Heart right ventricle (tissue), 16 donors: ENCODE measurements at regions not wholly inside any gene's neighbourhood (a gene's known extent, or its start where the extent isn't known, plus 50 kb on each side); places are given as distances from the start of the nearest gene placed in this dataset.

Source experiments
- ATAC-seq, 8 donors: fragments of 200-7000 bp; cut with Tn5 transposase; one replicate each; pipeline ENCODE4 v1.9.1; 2020; ENCODE audit warnings: mild to moderate bottlenecking in 8 of 8, moderate library complexity in 8 of 8, moderate number of reproducible peaks in 1 of 8
- DNase-seq, 2 donors: peaks; one replicate each; pipeline ENCODE4 v3.0.0-alpha.2; 2020
- H3K27ac ChIP-seq, 10 donors: fragments of 200-600 bp; sonication (generic) in 2 of 10; one replicate each; pipeline versions ENCODE4 v1.5.0 to v1.8.0; 2020 to 2022; ENCODE audit warnings: mild to moderate bottlenecking in 3 of 10
- H3K27me3 ChIP-seq, 7 donors: fragments of 200-600 bp; one replicate each; pipeline ENCODE4 v1.8.0; 2021 to 2022; ENCODE audit warnings: mild to moderate bottlenecking in 2 of 7
- H3K36me3 ChIP-seq, 9 donors: fragments of 200-600 bp; sonication (generic) in 1 of 9; one replicate each; pipeline versions ENCODE4 v1.5.0 to v1.8.0; 2020 to 2022; ENCODE audit warnings: mild to moderate bottlenecking in 2 of 9
- H3K4me1 ChIP-seq, 9 donors: fragments of 200-600 bp; sonication (generic) in 1 of 9; one replicate each; pipeline versions ENCODE4 v1.5.0 to v1.8.0; 2020 to 2022; ENCODE audit warnings: mild to moderate bottlenecking in 4 of 9
- H3K4me3 ChIP-seq, 10 donors: fragments of 200-600 bp; sonication (generic) in 2 of 10; one replicate each; pipeline versions ENCODE4 v1.5.0 to v1.8.0; 2020 to 2022; ENCODE audit warnings: mild to moderate bottlenecking in 7 of 10, moderate library complexity in 2 of 10
- H3K9me3 ChIP-seq, 11 donors: fragments of 200-600 bp in 10 of 11; sonication (generic) in 2 of 11; one replicate each; pipeline versions ENCODE4 v1.5.0 to v1.8.0; 2013 to 2022; ENCODE audit warnings: mild to moderate bottlenecking in 2 of 11, control low read depth in 1 of 11, moderate library complexity in 1 of 11
- WGBS, 2 donors: extraction: QIAGEN DNeasy Blood & Tissue Kit; methylation state at CpG; one replicate each; pipeline ENCODE4 v1.1.7; 2013; ENCODE audit warnings: inconsistent platforms in 1 of 2; 5-methylcytosine and 5-hydroxymethylcytosine counted together
- intact Hi-C, 10 donors: fragments of 100-400 bp; cut with DNase I; formaldehyde crosslinking; loops; one replicate each; pipeline versions ENCODE4 v1.11.1 to v1.14.2; 2022
- TF ChIP-seq, protein P1 (sequence below), 9 donors: fragments of 200-600 bp; sonication (generic) in 2 of 9; IDR thresholded peaks; one replicate each; pipeline versions ENCODE4 v1.5.0 to v1.8.0; 2021 to 2022; ENCODE audit warnings: antibody characterized with exemption in 9 of 9, mild to moderate bottlenecking in 5 of 9, moderate library complexity in 1 of 9
- donor health status: Arrhythmogenic right ventricular cardiomyopathy.
- donor health status: ischemic (EF 13 %, LVEDD 7.1; RV severe dilation, severe dysfunction).
- donor health status: healthy with polysubstance abuse.
- donor health status: DM: no; HTN: yes; CAD: no.
- donor health status: DM: no; HTN: no; CAD: no.
- donor health status: ischemic (EF 25% LVEDD 6.9; RV normal size, moderate dysfunction).
- donor health status: ischemic (EF 25% LVEDD 5.7; RV mildly dilated, moderate dysfunction).
- donor health status: healthy.
- donor health status: DM: yes; HTN: yes; CAD: no.
- donor health status: Ischemic cardiomyopathy.
- donor health status: ischemic (EF 35%, LVEDD 5.7; RV mildly dilated, moderate dysfunction).
- donor health status: nonischemic (EF 11% LVEDD 7.7; RV severe dilation, severe dysfunction).
- donor health status: DM: yes; HTN: yes; CAD: no.
- donor health status: PGD.
- donor health status: ischemic (EF 29% LVEDD 5.4; RV normal size, mild dysfunction).
- donor health status: nonischemic (EF 23%, LVEDD 6.1; RV moderate dilation, normal function).

DNA sequence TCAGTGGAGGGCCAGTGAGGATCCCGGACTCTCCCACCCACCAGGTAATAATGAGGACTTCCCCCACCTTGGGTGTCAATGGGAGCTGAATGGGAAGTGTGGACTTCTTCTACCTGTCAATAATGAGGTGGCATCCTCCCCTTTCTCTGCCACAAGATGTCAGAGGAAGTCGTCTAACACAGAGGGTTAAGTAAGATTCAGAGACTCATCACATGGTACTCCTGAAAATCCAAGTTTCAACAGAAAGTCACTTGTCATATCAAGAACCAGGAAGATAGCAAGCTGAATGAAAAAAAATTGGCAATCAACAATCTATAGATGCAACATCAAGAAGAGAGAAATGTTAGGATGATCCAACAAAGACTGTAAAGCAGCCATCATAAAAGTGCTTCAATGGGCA is 150.9 kb upstream of the SVIL start:
- Histone ChIP-seq H3K9me3 (peaks cover 0 to 13% (median 7%) of the 10 kb centered on the region in 11 donors), H3K27me3 (no peaks in the 10 kb centered on the region), H3K4me1 (peaks cover 0 to 22% (median 19%) of the 10 kb centered on the region in 9 donors), H3K36me3 (no peaks in the 10 kb centered on the region), H3K4me3 (no peak overlapping the region), H3K27ac (peak overlapping the region in 1 of 10 donors; percentile 78)
- 88% methylated on average over 2 of the region's 2 CpGs for WGBS, 2 donors
- intact Hi-C loops = no loop called here
- DNase-seq = no peak
- no peak for ATAC-seq
- TF ChIP-seq, protein P1, sequence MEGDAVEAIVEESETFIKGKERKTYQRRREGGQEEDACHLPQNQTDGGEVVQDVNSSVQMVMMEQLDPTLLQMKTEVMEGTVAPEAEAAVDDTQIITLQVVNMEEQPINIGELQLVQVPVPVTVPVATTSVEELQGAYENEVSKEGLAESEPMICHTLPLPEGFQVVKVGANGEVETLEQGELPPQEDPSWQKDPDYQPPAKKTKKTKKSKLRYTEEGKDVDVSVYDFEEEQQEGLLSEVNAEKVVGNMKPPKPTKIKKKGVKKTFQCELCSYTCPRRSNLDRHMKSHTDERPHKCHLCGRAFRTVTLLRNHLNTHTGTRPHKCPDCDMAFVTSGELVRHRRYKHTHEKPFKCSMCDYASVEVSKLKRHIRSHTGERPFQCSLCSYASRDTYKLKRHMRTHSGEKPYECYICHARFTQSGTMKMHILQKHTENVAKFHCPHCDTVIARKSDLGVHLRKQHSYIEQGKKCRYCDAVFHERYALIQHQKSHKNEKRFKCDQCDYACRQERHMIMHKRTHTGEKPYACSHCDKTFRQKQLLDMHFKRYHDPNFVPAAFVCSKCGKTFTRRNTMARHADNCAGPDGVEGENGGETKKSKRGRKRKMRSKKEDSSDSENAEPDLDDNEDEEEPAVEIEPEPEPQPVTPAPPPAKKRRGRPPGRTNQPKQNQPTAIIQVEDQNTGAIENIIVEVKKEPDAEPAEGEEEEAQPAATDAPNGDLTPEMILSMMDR (IDR thresholded peaks at IDR 0.05) = no peak

DNA sequence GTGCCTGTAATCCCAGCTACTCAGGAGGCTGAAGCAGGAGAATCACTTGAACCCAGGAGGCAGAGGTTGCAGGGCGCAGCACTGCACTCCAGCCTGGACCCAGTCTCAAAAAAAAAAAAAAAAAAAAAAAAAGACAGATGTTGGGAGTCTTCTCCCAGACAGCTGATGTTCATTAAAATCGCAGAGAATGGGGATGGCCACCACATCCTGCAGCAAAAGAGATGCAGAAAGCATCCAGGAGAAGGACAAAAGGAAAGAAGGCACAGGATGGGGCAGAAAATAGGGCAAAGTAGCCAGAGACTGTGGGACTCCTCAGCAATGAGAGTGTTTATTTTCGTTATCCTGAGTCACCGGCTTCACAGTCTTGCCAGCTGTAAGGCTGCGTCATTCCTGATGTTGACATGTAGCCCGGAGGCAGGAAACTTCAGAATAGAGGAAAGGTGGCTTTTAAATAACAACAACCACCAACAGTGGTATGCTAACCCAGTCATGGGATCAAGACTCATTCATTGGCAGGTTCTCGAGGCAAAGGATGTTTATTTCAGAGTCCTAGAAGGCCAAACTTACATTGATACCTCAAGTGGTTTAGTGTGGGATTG is 149.5 kb upstream of the SVIL start:
- Histone ChIP-seq H3K36me3 (no peaks in the 10 kb centered on the region), H3K9me3 (peaks cover 0 to 13% (median 7%) of the 10 kb centered on the region in 11 donors), H3K27me3 (no peaks in the 10 kb centered on the region), H3K4me1 (peaks cover 0 to 22% (median 19%) of the 10 kb centered on the region in 9 donors), H3K27ac (peak overlapping the region in 9 of 10 donors; percentile 34 to 78 (median 58)), H3K4me3 (no peak overlapping the region)
- TF ChIP-seq, protein P1 (IDR thresholded peaks at IDR 0.05) = no peak
- ATAC-seq (peak; percentile 84 to 99 (median 97)), DNase-seq (peak; percentile 14 to 73)
- 26 to 34% methylated on average over 7 of the region's 7 CpGs for WGBS, 2 donors
- intact Hi-C loops = loop anchor here in 1 of 10 donors (5.0 kb wide), 1 partner anchor 37 kb away; no protein-coding TSS in a partner anchor

DNA sequence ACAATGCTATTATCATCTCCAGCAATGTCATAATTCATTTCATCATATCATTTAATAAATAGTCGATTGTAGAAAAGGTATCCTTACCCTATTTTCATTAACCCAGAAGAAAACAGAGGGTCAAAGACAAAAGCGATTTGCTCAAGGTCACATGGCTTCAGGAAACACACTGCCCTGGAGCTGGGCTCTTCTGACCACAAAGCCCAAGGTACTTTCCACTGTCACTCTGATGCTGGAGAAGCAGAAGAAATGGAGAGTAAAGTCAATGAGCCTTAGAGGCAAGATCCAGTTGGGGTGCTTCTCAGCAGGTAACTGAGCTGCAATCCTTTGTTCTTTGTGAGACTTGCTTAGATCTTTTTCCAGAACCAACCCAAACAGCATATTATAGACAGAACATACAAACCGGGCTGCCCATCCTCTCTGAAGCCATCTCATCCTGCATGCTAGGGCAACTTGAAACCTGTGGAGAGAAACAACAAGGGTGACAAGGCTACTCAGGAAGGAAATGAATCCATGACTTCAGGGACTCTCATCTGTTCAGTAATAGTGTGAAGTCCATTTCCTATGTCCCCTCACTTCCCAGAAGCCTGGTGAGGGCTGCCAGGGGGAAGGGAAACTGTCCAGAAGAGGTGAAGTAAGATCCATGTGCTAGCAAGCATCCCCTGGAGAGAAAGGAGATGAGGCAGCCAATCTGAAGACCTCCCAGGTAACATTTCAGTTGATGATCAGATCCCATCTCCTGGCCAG is 148.6 kb upstream of the SVIL start:
- DNase-seq = no peak
- Histone ChIP-seq H3K36me3 (no peaks in the 10 kb centered on the region), H3K4me3 (no peak overlapping the region), H3K9me3 (peaks cover 0 to 12% (median 6%) of the 10 kb centered on the region in 11 donors), H3K27me3 (no peaks in the 10 kb centered on the region), H3K4me1 (peaks cover 0 to 22% (median 19%) of the 10 kb centered on the region in 9 donors), H3K27ac (peak overlapping the region in 3 of 10 donors; percentile 51 to 67 (median 62))
- peak in 3 of 8 donors; percentile 8 to 30 (median 29) for ATAC-seq
- 77 to 79% methylated on average over 3 of the region's 3 CpGs for WGBS, 2 donors
- TF ChIP-seq, protein P1 (IDR thresholded peaks at IDR 0.05) = no peak
- intact Hi-C loops = loop anchor here in 1 of 10 donors (5.0 kb wide), 1 partner anchor 36 kb away; no protein-coding TSS in a partner anchor

GRCh38 chr10:29780639-29781038 is 145.9 kb upstream of the SVIL start:
- no peaks in the 10 kb centered on the region for H3K36me3 ChIP-seq
- WGBS, 2 donors = 92 to 97% methylated on average over 3 of the region's 3 CpGs
- DNase-seq (no peak), ATAC-seq (no peak)
- TF ChIP-seq, protein P1 (IDR thresholded peaks at IDR 0.05) = no peak
- no peak overlapping the region for H3K4me3 ChIP-seq
- no peaks in the 10 kb centered on the region for H3K9me3 ChIP-seq
- H3K27ac ChIP-seq = no peak overlapping the region
- peaks cover 0 to 22% (median 19%) of the 10 kb centered on the region in 9 donors for H3K4me1 ChIP-seq
- intact Hi-C loops = loop anchor here in 1 of 10 donors (5.0 kb wide), 1 partner anchor 33 kb away; no protein-coding TSS in a partner anchor
- no peaks in the 10 kb centered on the region for H3K27me3 ChIP-seq
